AG20443 (cell line): ENCODE measurements at regions not wholly inside any gene's neighbourhood (a gene's known extent, or its start where the extent isn't known, plus 50 kb on each side); places are given as distances from the start of the nearest gene placed in this dataset.
"Not testable (repeated sequence)": the region's sequence is repeated elsewhere in the genome, so short reads cannot be mapped to it uniquely, and the experiment has no call there.

Experiments used
- DNase-seq: peaks from one replicate; pipeline ENCODE4 v3.0.0; 2012; ENCODE audit warnings: low spot score, mixed read lengths

GRCh38 chr17:33567223-33567622, 274.1 kb upstream of the ASIC2 start:
- no peak for DNase-seq

DNA sequence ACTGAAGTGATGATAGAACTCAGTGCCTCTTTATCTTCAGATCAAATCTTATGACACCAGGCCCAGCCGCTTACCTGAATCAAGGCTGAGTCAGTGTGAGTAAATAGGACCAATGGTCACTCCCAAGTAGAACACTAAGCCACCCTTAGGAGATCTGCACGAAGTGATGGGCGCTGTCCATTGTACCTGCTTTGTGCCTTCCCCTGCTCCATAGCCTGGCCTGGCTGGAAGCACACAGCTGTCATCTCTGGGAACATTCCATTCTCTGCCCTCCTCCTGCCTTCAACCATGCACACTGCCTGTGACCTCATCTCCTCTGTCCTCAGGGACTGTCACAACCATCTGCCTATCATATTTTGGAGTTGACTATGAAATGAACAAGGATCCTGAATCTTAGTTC, 279.5 kb upstream of the ASIC2 start:
- DNase-seq = no peak

- DNase-seq = no peak
Measured at GRCh38 chr17:33574942-33575445, 281.9 kb upstream of the ASIC2 start.

- not testable (repeated sequence) for DNase-seq
Measured at GRCh38 chr17:33579740-33580139, 286.6 kb upstream of the ASIC2 start.

- DNase-seq = no peak
Measured at GRCh38 chr17:33580215-33580614, 287.1 kb upstream of the ASIC2 start.

- DNase-seq = no peak
Measured at GRCh38 chr17:33582661-33583060, 289.6 kb upstream of the ASIC2 start.

GRCh38 chr17:33583518-33584417, 290.7 kb upstream of the ASIC2 start:
- DNase-seq = no peak

DNA sequence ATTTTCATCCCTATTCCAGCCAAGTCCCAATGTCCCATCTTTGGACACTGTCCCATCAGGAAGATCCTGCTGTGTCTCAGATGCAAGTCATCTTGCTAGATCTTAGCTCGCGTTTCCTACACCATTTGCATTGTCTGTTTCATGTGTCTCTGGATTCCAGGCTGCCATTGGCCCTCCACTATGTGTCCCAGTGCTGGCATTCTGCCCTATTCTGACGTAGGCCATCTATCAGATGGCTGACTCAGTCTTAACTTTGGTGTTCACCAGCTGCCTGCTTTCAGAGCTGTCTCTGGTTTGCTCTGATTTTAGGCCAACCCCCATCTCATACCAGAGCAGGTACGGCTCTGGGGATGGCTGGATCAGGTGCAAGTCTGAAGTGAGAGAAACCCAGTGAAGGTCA, 300.9 kb upstream of the ASIC2 start:
- DNase-seq = no peak

DNA sequence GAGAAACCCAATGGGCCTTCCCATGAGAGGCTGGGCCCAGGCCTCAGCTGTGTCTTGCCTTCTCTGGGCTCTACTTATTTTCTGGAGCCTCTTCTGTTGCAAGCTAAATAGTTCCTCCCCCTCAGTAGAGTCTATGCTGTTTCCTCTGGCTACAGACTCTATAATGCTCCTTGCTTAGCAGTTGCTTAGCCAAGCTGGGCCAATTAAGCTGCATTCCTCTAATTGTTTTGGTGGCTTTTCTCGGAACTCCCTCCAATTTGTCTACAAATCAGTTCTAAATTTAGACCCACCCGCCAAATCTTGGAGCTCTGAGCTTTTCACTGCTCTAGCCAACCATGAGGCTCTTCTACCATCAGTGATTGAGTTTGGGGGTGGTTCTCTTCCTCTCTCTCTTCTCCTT, 302.7 kb upstream of the ASIC2 start:
- no peak for DNase-seq

- DNase-seq = no peak
Measured at GRCh38 chr17:33596899-33597298, 303.8 kb upstream of the ASIC2 start.

- no peak for DNase-seq
Measured at GRCh38 chr17:33598797-33599196, 305.7 kb upstream of the ASIC2 start.

- no peak for DNase-seq
Measured at GRCh38 chr17:33602981-33603380, 309.9 kb upstream of the ASIC2 start.

DNA sequence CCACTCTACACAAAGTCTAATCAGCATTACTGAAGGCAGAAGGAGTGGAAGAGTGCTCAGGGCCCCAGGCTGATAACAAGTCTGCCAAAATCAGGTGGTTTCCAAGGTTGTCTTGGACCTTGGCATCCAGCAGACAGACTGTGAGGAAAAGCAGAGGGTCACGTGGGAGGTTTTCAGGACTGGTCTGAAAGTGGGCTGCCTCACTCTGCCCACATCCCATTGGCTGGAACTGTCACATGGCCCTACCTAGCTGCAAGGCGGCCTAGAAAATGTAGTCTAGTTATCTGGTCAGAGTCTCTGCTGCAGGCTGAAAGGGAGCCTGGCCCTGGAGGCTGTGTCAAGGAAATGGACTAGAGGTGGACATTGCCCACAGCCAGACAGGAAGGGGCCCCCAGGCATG, 310.7 kb upstream of the ASIC2 start:
- no peak for DNase-seq

GRCh38 chr17:33611532-33611931, 318.4 kb upstream of the ASIC2 start:
- DNase-seq = no peak

GRCh38 chr17:33615861-33616260, 322.8 kb upstream of the ASIC2 start:
- DNase-seq = no peak

DNA sequence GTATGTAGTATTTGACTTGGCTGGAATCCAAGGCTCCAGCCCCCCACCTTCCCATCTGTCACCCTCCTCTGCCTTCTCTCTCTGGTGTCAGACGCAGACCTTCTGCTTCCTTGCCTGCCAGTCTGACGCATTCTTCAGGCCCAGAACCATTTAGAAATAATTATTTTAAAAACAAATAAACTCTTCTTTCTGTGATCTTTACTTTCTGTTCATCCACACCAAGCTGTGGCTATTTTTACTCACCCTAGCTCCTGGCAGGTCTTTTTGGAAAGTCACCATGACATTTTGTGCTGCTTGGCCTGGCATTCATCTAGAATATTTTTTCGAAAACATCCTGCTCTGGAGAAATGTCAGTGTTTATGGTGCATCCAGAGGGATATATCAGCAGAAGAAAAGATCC, 330.7 kb upstream of the ASIC2 start:
- no peak for DNase-seq

DNA sequence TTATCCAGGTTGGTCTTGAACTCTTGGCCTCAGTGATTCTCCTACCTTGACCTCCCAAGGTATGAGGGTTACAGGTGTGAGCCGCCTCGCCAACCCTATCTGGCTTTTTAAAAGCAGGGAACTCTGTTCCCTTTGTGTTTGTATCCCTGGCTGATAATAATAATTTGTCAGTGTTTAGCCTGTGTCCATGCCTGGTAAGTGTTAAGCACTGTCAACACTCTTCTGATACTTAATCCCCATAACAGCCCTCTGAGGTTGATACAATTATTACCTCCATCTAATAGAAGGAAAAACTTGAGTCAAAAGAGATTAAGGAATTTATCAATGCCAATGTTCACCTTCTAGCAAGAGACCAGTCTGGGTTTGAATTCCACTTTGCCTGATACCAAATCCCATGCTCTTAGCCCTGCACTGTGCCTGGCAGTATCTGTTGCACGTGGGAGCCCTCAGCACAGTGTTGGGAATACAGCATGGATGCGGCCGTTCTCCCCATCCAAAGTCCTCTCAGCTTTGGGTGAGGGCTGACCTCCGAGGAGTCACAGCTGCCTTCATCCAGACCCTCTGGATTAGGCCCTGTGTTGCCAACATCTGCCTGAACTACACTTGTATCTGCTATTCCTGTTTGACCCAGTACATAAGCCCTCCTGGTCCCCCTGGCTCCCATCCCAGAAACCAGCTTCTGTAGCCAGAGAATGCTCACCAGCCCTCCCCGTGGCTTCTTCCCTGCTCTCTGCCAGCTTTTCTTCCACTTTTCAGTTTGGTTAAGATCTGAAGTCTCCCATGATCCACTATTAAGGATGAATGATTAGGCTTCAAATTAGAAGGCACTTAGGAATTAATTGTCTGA, 335.6 kb upstream of the ASIC2 start:
- no peak for DNase-seq

- DNase-seq = no peak
Measured at GRCh38 chr17:33633446-33633845, 340.4 kb upstream of the ASIC2 start.

DNA sequence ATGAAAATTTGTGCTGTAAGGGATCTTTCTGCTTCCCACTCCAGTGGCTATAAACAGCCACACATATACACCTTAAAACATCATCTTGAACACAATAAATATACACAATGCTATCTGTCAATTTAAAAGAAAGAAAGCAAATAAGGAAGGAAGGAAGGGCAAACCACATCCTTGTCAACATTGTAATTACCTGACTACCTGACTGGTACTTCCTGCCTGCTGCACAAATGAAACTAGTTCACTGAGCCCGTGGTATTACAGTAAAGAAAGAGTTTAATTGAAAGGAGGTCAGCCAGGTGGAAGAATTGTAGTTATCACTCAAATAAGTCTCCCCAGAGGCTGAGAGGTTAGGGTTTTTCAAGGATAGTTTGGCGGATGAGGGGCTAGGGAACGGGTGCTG, 344.4 kb upstream of the ASIC2 start:
- DNase-seq = no peak

DNA sequence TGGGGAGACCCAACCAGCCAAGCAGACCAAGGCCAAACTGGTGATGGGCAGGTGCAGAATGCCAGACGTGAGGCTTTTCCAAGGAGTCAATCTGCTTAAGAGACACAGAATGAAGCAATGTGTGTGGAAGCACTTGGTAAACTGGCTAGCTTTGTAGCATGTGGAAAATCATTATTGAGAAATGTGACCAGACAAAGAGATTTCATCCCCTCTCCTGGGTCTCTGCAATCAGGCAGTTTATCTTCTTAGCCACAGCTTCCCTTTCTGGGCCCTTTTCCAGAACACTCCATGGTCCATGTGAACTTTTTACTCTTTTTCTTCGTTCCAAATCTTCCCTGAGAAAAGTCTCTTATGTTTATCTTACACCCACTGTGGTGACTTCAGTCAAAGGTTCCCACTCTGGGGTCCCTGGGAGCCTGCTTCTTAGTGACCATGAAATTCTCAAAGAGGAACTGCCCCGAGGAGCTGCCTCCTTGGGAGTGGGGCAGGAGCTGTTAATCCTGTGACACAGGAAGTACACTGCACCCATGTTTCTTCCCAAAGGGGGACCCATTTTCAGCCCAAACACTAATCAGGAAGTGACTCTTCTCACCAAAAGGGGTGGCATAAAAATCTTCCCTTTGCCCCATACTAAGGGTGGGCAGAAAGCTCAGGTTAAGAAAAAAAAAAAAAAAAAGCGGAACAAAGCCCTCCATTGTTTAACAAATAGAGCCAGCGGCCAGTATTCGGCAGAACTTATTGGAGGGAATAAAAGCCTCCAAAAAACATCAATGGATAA, 346.2 kb upstream of the ASIC2 start:
- DNase-seq = no peak

- DNase-seq = no peak
Measured at GRCh38 chr17:33640629-33641028, 347.5 kb upstream of the ASIC2 start.

GRCh38 chr17:33642002-33642401, 348.9 kb upstream of the ASIC2 start:
- no peak for DNase-seq
